Lower leg skin (tissue), 3 donors: ENCODE measurements at regions not wholly inside any gene's neighbourhood (a gene's known extent, or its start where the extent isn't known, plus 50 kb on each side); places are given as distances from the start of the nearest gene placed in this dataset.

ENCODE experiments used
- CTCF ChIP-seq, 3 donors: fragments of 450-650 bp; IDR thresholded peaks; one replicate each; pipeline ENCODE4 v1.5.1; 2016; ENCODE audit warnings: antibody characterized with exemption in 3 of 3, mild to moderate bottlenecking in 3 of 3, moderate library complexity in 2 of 3
- POLR2A ChIP-seq, 2 donors: fragments of 450-650 bp; IDR thresholded peaks; one replicate each; pipeline ENCODE4 v1.6.1; 2016 to 2017; ENCODE audit warnings: antibody characterized with exemption in 2 of 2, mild to moderate bottlenecking in 1 of 2, moderate library complexity in 1 of 2

- TF ChIP-seq CTCF (IDR thresholded peaks at IDR 0.05) (no peak), POLR2A (IDR thresholded peaks at IDR 0.05) (no peak)
These were observed 781.1 kb downstream of the GATA3 start for GRCh38 chr10:8835453-8836167.
